ENCODE measurements at regions not wholly inside any gene's neighbourhood (a gene's known extent, or its start where the extent isn't known, plus 50 kb on each side); places are given as distances from the start of the nearest gene placed in this dataset.

- no peak for TF ChIP-seq RCOR1 (IDR thresholded peaks at IDR 0.05; ENCODE audit: low read length)
- no peak for TF ChIP-seq YY1 (IDR thresholded peaks at IDR 0.05; ENCODE audit: low read depth)
- TF ChIP-seq CTCF (IDR thresholded peaks at IDR 0.05), result no peak
- no peak for TF ChIP-seq TAF1 (IDR thresholded peaks at IDR 0.05; ENCODE audit: borderline replicate concordance, low read depth, low read length)
- no peak for TF ChIP-seq SIN3A (IDR thresholded peaks at IDR 0.05; ENCODE audit: borderline replicate concordance, low read depth, low read length)
- TF ChIP-seq NFIC (IDR thresholded peaks at IDR 0.05; ENCODE audit: borderline replicate concordance), result no peak
Measured at GRCh38 chr2:64331114-64331645, 122.8 kb upstream of the LGALSL start.

All from SK-N-SH (cell line).